SK-N-SH (cell line): ENCODE measurements at regions not wholly inside any gene's neighbourhood (a gene's known extent, or its start where the extent isn't known, plus 50 kb on each side); places are given as distances from the start of the nearest gene placed in this dataset.

Experiments used
- GATA2 ChIP-seq: sonication (generic); formaldehyde crosslinking; IDR thresholded peaks from 2 replicates; pipeline ENCODE4 v1.5.0; 2020; ENCODE audit warnings: mild to moderate bottlenecking, missing genetic modification reagents
- JUND ChIP-seq: IDR thresholded peaks from 2 replicates; pipeline ENCODE4 v1.4.0; 2012
- POLR2AphosphoS5 ChIP-seq: IDR thresholded peaks from 2 replicates; pipeline ENCODE4 v1.6.1; 2012; ENCODE audit warnings: low read depth, low read length
- TEAD4 ChIP-seq: IDR thresholded peaks from 2 replicates; pipeline ENCODE4 v1.4.0; 2012; ENCODE audit warnings: mild to moderate bottlenecking, borderline replicate concordance; ENCODE audit not compliant: insufficient read depth
- TF ChIP-seq, protein P1 (sequence below): IDR thresholded peaks from 2 replicates; pipeline ENCODE4 v1.4.0; 2012; ENCODE audit warnings: low read depth
- TF ChIP-seq, protein P2 (sequence below): fragments of 200-600 bp; sonication (generic); IDR thresholded peaks from 2 replicates; pipeline ENCODE4 v1.6.1; 2017; ENCODE audit warnings: antibody characterized with exemption, mild to moderate bottlenecking, moderate library complexity
- TF ChIP-seq, protein P3 (sequence below): IDR thresholded peaks from 2 replicates; pipeline ENCODE4 v1.6.1; 2012; ENCODE audit warnings: mild to moderate bottlenecking, low read depth, low read length, moderate library complexity

DNA sequence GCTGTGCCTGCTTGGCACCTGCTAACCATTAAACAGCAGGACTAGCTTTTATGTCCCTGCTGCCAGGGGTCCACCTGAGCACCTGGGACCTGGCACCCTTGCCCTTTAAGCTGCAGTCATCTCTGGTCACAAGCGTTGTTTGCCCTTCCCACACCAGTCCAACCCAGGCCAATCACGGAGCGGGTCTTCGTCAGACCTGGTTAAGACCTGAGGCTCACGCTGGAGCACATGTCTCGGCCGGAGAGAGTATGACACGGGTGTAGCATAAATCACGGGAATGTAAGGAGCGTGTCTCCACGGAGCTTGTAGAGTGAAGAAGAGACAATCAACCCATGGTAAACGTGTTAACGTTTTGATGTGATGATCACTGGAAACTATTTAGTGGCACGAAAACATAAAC is 847.3 kb downstream of the BRD1 start:
- TF ChIP-seq, protein P1, sequence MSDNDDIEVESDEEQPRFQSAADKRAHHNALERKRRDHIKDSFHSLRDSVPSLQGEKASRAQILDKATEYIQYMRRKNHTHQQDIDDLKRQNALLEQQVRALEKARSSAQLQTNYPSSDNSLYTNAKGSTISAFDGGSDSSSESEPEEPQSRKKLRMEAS = no peak
- TF ChIP-seq JUND (no peak), TEAD4 (no peak), POLR2AphosphoS5 (no peak), GATA2 (CRISPR knock-in tag) (no peak)
- TF ChIP-seq, protein P2, sequence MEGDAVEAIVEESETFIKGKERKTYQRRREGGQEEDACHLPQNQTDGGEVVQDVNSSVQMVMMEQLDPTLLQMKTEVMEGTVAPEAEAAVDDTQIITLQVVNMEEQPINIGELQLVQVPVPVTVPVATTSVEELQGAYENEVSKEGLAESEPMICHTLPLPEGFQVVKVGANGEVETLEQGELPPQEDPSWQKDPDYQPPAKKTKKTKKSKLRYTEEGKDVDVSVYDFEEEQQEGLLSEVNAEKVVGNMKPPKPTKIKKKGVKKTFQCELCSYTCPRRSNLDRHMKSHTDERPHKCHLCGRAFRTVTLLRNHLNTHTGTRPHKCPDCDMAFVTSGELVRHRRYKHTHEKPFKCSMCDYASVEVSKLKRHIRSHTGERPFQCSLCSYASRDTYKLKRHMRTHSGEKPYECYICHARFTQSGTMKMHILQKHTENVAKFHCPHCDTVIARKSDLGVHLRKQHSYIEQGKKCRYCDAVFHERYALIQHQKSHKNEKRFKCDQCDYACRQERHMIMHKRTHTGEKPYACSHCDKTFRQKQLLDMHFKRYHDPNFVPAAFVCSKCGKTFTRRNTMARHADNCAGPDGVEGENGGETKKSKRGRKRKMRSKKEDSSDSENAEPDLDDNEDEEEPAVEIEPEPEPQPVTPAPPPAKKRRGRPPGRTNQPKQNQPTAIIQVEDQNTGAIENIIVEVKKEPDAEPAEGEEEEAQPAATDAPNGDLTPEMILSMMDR = no peak
- TF ChIP-seq, protein P3, sequence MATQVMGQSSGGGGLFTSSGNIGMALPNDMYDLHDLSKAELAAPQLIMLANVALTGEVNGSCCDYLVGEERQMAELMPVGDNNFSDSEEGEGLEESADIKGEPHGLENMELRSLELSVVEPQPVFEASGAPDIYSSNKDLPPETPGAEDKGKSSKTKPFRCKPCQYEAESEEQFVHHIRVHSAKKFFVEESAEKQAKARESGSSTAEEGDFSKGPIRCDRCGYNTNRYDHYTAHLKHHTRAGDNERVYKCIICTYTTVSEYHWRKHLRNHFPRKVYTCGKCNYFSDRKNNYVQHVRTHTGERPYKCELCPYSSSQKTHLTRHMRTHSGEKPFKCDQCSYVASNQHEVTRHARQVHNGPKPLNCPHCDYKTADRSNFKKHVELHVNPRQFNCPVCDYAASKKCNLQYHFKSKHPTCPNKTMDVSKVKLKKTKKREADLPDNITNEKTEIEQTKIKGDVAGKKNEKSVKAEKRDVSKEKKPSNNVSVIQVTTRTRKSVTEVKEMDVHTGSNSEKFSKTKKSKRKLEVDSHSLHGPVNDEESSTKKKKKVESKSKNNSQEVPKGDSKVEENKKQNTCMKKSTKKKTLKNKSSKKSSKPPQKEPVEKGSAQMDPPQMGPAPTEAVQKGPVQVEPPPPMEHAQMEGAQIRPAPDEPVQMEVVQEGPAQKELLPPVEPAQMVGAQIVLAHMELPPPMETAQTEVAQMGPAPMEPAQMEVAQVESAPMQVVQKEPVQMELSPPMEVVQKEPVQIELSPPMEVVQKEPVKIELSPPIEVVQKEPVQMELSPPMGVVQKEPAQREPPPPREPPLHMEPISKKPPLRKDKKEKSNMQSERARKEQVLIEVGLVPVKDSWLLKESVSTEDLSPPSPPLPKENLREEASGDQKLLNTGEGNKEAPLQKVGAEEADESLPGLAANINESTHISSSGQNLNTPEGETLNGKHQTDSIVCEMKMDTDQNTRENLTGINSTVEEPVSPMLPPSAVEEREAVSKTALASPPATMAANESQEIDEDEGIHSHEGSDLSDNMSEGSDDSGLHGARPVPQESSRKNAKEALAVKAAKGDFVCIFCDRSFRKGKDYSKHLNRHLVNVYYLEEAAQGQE = no peak
